Kidney (tissue), 13 donors: ENCODE measurements at regions not wholly inside any gene's neighbourhood (a gene's known extent, or its start where the extent isn't known, plus 50 kb on each side); places are given as distances from the start of the nearest gene placed in this dataset.

Experiments
- DNase-seq, 5 donors: peaks; one replicate each; pipeline ENCODE4 v3.0.0-alpha.2; 2013 to 2020
- FAIRE-seq: peaks from 2 replicates; lab custom pipeline; 2012; peaks lifted over from hg19 to GRCh38; lab: Jason Lieb, UNC
- H3K27ac ChIP-seq, 2 donors: one replicate each; pipeline ENCODE4 v1.7.0; 2013; ENCODE audit warnings: low read depth in 2 of 2, low read length in 2 of 2, inconsistent platforms in 1 of 2
- H3K27me3 ChIP-seq: one replicate; pipeline ENCODE4 v1.7.1; 2013; ENCODE audit warnings: low read length, inconsistent platforms; ENCODE audit not compliant: control insufficient read depth, insufficient read depth
- H3K36me3 ChIP-seq, 3 donors: one replicate each; pipeline versions ENCODE4 v1.7.0 to v1.7.1; 2013; ENCODE audit warnings: low read length in 3 of 3, control low read depth in 1 of 3, inconsistent platforms in 1 of 3; ENCODE audit not compliant: insufficient read depth in 3 of 3, control insufficient read depth in 2 of 3
- H3K4me1 ChIP-seq, 3 donors: one replicate each; pipeline versions ENCODE4 v1.7.0 to v1.7.1; 2013; ENCODE audit warnings: low read length in 3 of 3, inconsistent platforms in 1 of 3, low read depth in 1 of 3; ENCODE audit not compliant: control insufficient read depth in 2 of 3, insufficient read depth in 2 of 3
- H3K4me3 ChIP-seq, 3 donors: one replicate each; pipeline versions ENCODE4 v1.7.0 to v1.8.1; 2013; ENCODE audit warnings: low read length in 3 of 3, control low read depth in 1 of 3, inconsistent platforms in 1 of 3
- H3K9ac ChIP-seq, 3 donors: one replicate each; pipeline versions ENCODE4 v1.7.0 to v1.7.1; 2013; ENCODE audit warnings: low read length in 3 of 3, control low read depth in 1 of 3, inconsistent platforms in 1 of 3
- H3K9me3 ChIP-seq, 3 donors: one replicate each; pipeline versions ENCODE4 v1.7.0 to v1.7.1; 2013; ENCODE audit warnings: low read length in 3 of 3, control low read depth in 1 of 3, inconsistent platforms in 1 of 3; ENCODE audit not compliant: control insufficient read depth in 2 of 3, insufficient read depth in 1 of 3
- intact Hi-C: fragments of 100-400 bp; cut with DNase I; formaldehyde crosslinking; loops from one replicate; pipeline ENCODE4 v1.11.1; 2022
- TF ChIP-seq, protein P1 (sequence below): IDR thresholded peaks from 3 replicates; pipeline ENCODE4 v1.5.1; 2012; ENCODE audit warnings: mild to moderate bottlenecking, moderate library complexity, borderline replicate concordance; ENCODE audit not compliant: insufficient read depth; ENCODE audit errors: extremely low read depth
- donor health status: control.
- donor health status: control.
- donor health status: control.
- donor health status: control.
- donor health status: control.
- donor health status: DM: yes; HTN: yes; CAD: no.
- donor health status: Normal renal cell carcinoma (clear cell type).

DNA sequence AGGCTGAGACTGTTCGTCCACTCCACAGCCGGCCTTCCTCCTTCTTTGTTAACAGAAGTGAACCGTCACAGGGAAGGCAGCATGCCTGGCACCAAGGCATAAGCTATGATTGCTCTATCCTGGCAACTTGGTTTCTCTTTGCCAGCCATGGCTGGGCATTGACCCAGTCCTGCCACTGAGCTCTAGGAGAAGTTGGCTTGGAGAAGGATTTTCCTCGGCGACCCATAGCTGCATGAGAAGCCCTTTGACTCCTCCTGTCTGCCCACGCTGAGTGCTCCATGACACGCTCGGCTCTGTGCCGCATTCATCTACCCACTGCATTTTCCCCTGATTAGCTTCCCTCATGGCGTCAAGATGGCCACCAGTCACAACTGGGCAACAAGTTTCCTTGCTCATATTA, 111.8 kb upstream of the EXOC2 start:
- FAIRE-seq = no peak

DNA sequence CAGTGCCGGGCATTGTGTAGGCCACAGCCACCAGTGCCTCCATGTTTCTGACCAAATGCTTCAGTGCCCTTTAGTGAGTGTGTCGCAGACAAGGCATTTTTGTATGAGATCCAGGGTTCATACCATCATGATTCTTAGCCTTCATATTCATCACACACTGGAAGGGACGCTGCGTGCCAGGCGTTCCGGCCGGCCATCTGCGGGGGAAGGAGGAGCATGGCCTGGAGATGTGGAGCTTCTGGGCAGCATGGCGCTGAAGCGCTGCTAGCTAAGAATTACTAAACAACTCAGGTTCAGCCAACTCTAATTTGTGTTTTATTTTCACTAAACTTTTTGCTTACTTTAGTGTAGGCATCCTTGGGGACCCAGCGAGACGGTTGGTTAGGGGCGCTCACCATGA, 111.4 kb upstream of the EXOC2 start:
- Histone ChIP-seq H3K27me3 (peaks cover 8% of the 10 kb centered on the region), H3K4me1 (no peaks in the 10 kb centered on the region), H3K27ac (no peak overlapping the region), H3K9me3 (no peaks in the 10 kb centered on the region), H3K36me3 (no peaks in the 10 kb centered on the region), H3K4me3 (no peak overlapping the region), H3K9ac (no peak overlapping the region)
- no peak for FAIRE-seq
- intact Hi-C loops = no loop called here
- TF ChIP-seq, protein P1, sequence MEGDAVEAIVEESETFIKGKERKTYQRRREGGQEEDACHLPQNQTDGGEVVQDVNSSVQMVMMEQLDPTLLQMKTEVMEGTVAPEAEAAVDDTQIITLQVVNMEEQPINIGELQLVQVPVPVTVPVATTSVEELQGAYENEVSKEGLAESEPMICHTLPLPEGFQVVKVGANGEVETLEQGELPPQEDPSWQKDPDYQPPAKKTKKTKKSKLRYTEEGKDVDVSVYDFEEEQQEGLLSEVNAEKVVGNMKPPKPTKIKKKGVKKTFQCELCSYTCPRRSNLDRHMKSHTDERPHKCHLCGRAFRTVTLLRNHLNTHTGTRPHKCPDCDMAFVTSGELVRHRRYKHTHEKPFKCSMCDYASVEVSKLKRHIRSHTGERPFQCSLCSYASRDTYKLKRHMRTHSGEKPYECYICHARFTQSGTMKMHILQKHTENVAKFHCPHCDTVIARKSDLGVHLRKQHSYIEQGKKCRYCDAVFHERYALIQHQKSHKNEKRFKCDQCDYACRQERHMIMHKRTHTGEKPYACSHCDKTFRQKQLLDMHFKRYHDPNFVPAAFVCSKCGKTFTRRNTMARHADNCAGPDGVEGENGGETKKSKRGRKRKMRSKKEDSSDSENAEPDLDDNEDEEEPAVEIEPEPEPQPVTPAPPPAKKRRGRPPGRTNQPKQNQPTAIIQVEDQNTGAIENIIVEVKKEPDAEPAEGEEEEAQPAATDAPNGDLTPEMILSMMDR = no peak
- DNase-seq = no peak

More for the DNA sequence above, 111.8 kb upstream of the EXOC2 start:
- Histone ChIP-seq H3K27ac (no peak overlapping the region), H3K4me1 (no peaks in the 10 kb centered on the region), H3K36me3 (no peaks in the 10 kb centered on the region), H3K9ac (no peak overlapping the region), H3K4me3 (no peak overlapping the region), H3K27me3 (peaks cover 5% of the 10 kb centered on the region), H3K9me3 (no peaks in the 10 kb centered on the region)
- TF ChIP-seq, protein P1 = no peak
- no peak for DNase-seq
- intact Hi-C loops = no loop called here

GRCh38 chr6:803191-803977, 110.4 kb upstream of the EXOC2 start:
- H3K4me1 ChIP-seq = no peaks in the 10 kb centered on the region
- no peaks in the 10 kb centered on the region for H3K36me3 ChIP-seq
- no peaks in the 10 kb centered on the region for H3K9me3 ChIP-seq
- FAIRE-seq (no peak), DNase-seq (no peak)
- no peak overlapping the region for H3K9ac ChIP-seq
- peaks cover 10% of the 10 kb centered on the region for H3K27me3 ChIP-seq
- intact Hi-C loops = no loop called here
- TF ChIP-seq, protein P1 = no peak
- H3K4me3 ChIP-seq = no peak overlapping the region
- H3K27ac ChIP-seq = no peak overlapping the region
